GM12878 (cell line): ENCODE measurements at regions not wholly inside any gene's neighbourhood (a gene's known extent, or its start where the extent isn't known, plus 50 kb on each side); places are given as distances from the start of the nearest gene placed in this dataset.

Source experiments
- ATAC-seq: fragments of 200-7000 bp; cut with Tn5 transposase; 3 replicates; pipeline ENCODE4 v1.9.1; 2020; ENCODE audit warnings: mild to moderate bottlenecking, moderate library complexity
- BruUV-seq: library from RNA; stranded (reverse); fragments of 400-500 nt; replicated peaks from 2 replicates; lab custom pipeline; 2021; lab: Mats Ljungman, UMichigan
- CTCF ChIA-PET: fragments of 300-600 bp; sonication (Branson Sonifier 250); formaldehyde crosslinking; extraction: SDS; loops from one replicate; lab custom pipeline; 2021; ENCODE audit warnings: inconsistent platforms; lab: Yijun Ruan, JAX
- POLR2A ChIA-PET: fragments of 350-600 bp; formaldehyde crosslinking; extraction: SDS; loops from one replicate; lab custom pipeline; 2021; ENCODE audit warnings: inconsistent platforms; lab: Charles Lee
- RAD21 ChIA-PET: fragments of 300-600 bp; sonication (Branson Sonifier 250); formaldehyde crosslinking; loops from one replicate; lab custom pipeline; 2023; ENCODE audit warnings: antibody characterized with exemption; ENCODE audit not compliant: unreplicated experiment; lab: Charles Lee
- SMC1A ChIA-PET: fragments of 300-600 bp; sonication (Branson Sonifier 250); formaldehyde crosslinking; loops from one replicate; lab custom pipeline; 2023; ENCODE audit not compliant: unreplicated experiment, uncharacterized antibody; lab: Charles Lee
- DNase-seq: peaks from one replicate; pipeline ENCODE4 v3.0.0-alpha.2; 2011; ENCODE audit warnings: low read depth, low spot score
- FAIRE-seq: peaks from 3 replicates; lab custom pipeline; 2011; peaks lifted over from hg19 to GRCh38; lab: Jason Lieb, UNC
- H2AFZ ChIP-seq: 2 replicates; pipeline ENCODE4 v1.6.0; 2011; ENCODE audit warnings: low read depth, low read length, control low read depth; ENCODE audit not compliant: control insufficient read depth
- H3K27ac ChIP-seq: 2 replicates; pipeline ENCODE4 v1.5.1; 2011; ENCODE audit warnings: control low read depth; ENCODE audit not compliant: control insufficient read depth, insufficient read depth
- H3K27me3 ChIP-seq, 2 experiments: replicated peaks in 1 of 2; 2 replicates each; pipeline versions ENCODE4 v1.6.0 to v1.6.1; 2011; ENCODE audit warnings: low read length in 1 of 2; ENCODE audit not compliant: control insufficient read depth in 2 of 2, insufficient read depth in 2 of 2
- H3K36me3 ChIP-seq, 2 experiments: 2 replicates each; pipeline ENCODE4 v1.5.1; 2011; ENCODE audit warnings: low read length in 1 of 2; ENCODE audit not compliant: control insufficient read depth in 2 of 2, insufficient read depth in 2 of 2
- H3K4me1 ChIP-seq: 2 replicates; pipeline ENCODE4 v1.6.1; 2011; ENCODE audit warnings: mild to moderate bottlenecking, low read length, moderate library complexity, mixed read lengths; ENCODE audit not compliant: control insufficient read depth, insufficient read depth
- H3K4me2 ChIP-seq: 2 replicates; pipeline ENCODE4 v1.6.0; 2011; ENCODE audit warnings: control low read depth; ENCODE audit not compliant: control insufficient read depth, insufficient read depth
- H3K4me3 ChIP-seq: fragments of 200-600 bp; sonication (generic); 2 replicates; pipeline ENCODE4 v1.5.1; 2016
- H3K79me2 ChIP-seq: 2 replicates; pipeline ENCODE4 v1.6.0; 2011; ENCODE audit warnings: low read length; ENCODE audit not compliant: control insufficient read depth, insufficient read depth
- H3K9ac ChIP-seq: 2 replicates; pipeline ENCODE4 v1.8.0; 2011; ENCODE audit warnings: low read length, control low read depth, mixed read lengths; ENCODE audit not compliant: control insufficient read depth, insufficient read depth
- H3K9me3 ChIP-seq: replicated peaks from 3 replicates; pipeline ENCODE4 v1.5.1; 2011; ENCODE audit warnings: mild to moderate bottlenecking, low read length; ENCODE audit not compliant: control insufficient read depth, insufficient read depth
- H4K20me1 ChIP-seq: 2 replicates; pipeline ENCODE4 v1.6.0; 2011; ENCODE audit not compliant: control insufficient read depth, insufficient read depth
- ATF7 ChIP-seq: fragments of 450-650 bp; IDR thresholded peaks from 2 replicates; pipeline ENCODE4 v1.6.1; 2016; ENCODE audit warnings: low read depth, mild to moderate bottlenecking
- CHD4 ChIP-seq: fragments of 200-600 bp; sonication (generic); IDR thresholded peaks from 2 replicates; pipeline ENCODE4 v1.6.1; 2016; ENCODE audit warnings: mild to moderate bottlenecking
- HDAC2 ChIP-seq: fragments of 200-600 bp; sonication (generic); IDR thresholded peaks from 2 replicates; pipeline ENCODE4 v1.6.1; 2017
- POLR2AphosphoS5 ChIP-seq: IDR thresholded peaks from 2 replicates; pipeline ENCODE4 v1.6.1; 2011; ENCODE audit warnings: mild to moderate bottlenecking, low read length, inconsistent platforms
- RB1 ChIP-seq: fragments of 450-650 bp; formaldehyde crosslinking; IDR thresholded peaks from 2 replicates; pipeline ENCODE4 v1.6.1; 2017; ENCODE audit warnings: mild to moderate bottlenecking, borderline replicate concordance
- TARDBP ChIP-seq: IDR thresholded peaks from 2 replicates; pipeline ENCODE4 v1.6.1; 2016; ENCODE audit warnings: borderline replicate concordance
- ZNF24 ChIP-seq: fragments of 450-650 bp; IDR thresholded peaks from 2 replicates; pipeline ENCODE4 v1.6.1; 2017; ENCODE audit warnings: antibody characterized with exemption, mild to moderate bottlenecking
- ZZZ3 ChIP-seq: IDR thresholded peaks from 2 replicates; pipeline ENCODE4 v1.6.1; 2011; ENCODE audit warnings: low read depth; ENCODE audit not compliant: control insufficient read depth, insufficient read length
- WGBS: methylation state at CpG from one replicate; pipeline ENCODE4 v1.1.6; 2016; ENCODE audit warnings: low lambda C conversion rate; ENCODE audit not compliant: insufficient replicate concordance, insufficient coverage; ENCODE audit errors: missing lambda C conversion rate; 5-methylcytosine and 5-hydroxymethylcytosine counted together
- in situ Hi-C: fragments of 300-500 bp; cut with MboI; formaldehyde crosslinking; loops from 9 replicates; pipeline ENCODE4 v1.14.3; 2018; ENCODE audit warnings: mixed read lengths
- intact Hi-C: fragments of 100-400 bp; cut with micrococcal nuclease; formaldehyde crosslinking; loops from one replicate; pipeline ENCODE4 v1.14.2; 2022; ENCODE audit not compliant: unreplicated experiment
- TF ChIP-seq, protein P1 (sequence below): fragments of 150-350 bp; IDR thresholded peaks from 2 replicates; pipeline ENCODE4 v1.6.1; 2016; ENCODE audit warnings: low read depth, low read length

DNA sequence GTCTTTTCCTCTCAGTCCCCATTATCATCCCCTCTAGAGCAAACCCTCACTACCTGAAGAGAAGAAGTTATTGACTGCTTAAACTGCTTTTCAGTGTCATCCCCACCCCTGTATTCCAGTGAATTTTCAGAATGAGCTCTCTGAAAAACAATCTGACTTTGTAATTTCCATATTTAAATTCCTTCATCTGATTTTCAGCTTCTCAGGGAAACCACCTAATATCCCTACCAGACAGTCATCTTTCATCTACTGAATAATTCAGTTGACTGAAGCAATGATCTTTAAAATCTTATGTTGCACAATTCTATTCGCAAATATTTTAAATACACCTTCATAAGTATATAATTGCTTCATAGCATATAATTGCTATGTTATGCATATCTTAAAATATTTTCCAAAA lies 258.7 kb downstream of the HTR1B start:
- Histone ChIP-seq H3K36me3 (no peaks in the 10 kb centered on the region), H3K27me3 (no peaks in the 10 kb centered on the region), H3K4me3 (no peak overlapping the region), H2AFZ (no peak overlapping the region), H3K4me2 (no peak overlapping the region), H3K4me1 (no peaks in the 10 kb centered on the region), H3K9me3 (no peaks in the 10 kb centered on the region), H3K79me2 (no peaks in the 10 kb centered on the region), H3K27ac (no peak overlapping the region), H4K20me1 (no peaks in the 10 kb centered on the region), H3K9ac (no peak overlapping the region)
- POLR2A ChIA-PET, result no interaction called here
- in situ Hi-C loops, result no loop called here
- DNase-seq, result no peak
- FAIRE-seq, result no peak
- CTCF ChIA-PET, result no interaction called here
- 3% methylated on average over 1 of the region's 1 CpG for WGBS
- RAD21 ChIA-PET, result no interaction called here
- no peak for ATAC-seq
- SMC1A ChIA-PET, result interaction anchor here (0.9 kb wide), 1 partner anchor 11 kb away, joined by 3 read pairs; no protein-coding TSS in a partner anchor
- TF ChIP-seq, protein P1, sequence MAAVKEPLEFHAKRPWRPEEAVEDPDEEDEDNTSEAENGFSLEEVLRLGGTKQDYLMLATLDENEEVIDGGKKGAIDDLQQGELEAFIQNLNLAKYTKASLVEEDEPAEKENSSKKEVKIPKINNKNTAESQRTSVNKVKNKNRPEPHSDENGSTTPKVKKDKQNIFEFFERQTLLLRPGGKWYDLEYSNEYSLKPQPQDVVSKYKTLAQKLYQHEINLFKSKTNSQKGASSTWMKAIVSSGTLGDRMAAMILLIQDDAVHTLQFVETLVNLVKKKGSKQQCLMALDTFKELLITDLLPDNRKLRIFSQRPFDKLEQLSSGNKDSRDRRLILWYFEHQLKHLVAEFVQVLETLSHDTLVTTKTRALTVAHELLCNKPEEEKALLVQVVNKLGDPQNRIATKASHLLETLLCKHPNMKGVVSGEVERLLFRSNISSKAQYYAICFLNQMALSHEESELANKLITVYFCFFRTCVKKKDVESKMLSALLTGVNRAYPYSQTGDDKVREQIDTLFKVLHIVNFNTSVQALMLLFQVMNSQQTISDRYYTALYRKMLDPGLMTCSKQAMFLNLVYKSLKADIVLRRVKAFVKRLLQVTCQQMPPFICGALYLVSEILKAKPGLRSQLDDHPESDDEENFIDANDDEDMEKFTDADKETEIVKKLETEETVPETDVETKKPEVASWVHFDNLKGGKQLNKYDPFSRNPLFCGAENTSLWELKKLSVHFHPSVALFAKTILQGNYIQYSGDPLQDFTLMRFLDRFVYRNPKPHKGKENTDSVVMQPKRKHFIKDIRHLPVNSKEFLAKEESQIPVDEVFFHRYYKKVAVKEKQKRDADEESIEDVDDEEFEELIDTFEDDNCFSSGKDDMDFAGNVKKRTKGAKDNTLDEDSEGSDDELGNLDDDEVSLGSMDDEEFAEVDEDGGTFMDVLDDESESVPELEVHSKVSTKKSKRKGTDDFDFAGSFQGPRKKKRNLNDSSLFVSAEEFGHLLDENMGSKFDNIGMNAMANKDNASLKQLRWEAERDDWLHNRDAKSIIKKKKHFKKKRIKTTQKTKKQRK, result no peak
- TF ChIP-seq RB1, result no peak
- TF ChIP-seq POLR2AphosphoS5, result no peak
- TF ChIP-seq CHD4, result no peak
- TF ChIP-seq TARDBP, result no peak
- TF ChIP-seq ZNF24, result no peak
- no peak for TF ChIP-seq ZZZ3
- no peak for TF ChIP-seq HDAC2
- no peak for TF ChIP-seq ATF7
- intact Hi-C loops, result no loop called here
- BruUV-seq, result no TSS peak
